Type B pancreatic cell (in vitro differentiated cells): ENCODE measurements at regions not wholly inside any gene's neighbourhood (a gene's known extent, or its start where the extent isn't known, plus 50 kb on each side); places are given as distances from the start of the nearest gene placed in this dataset.

Experiments
- DNase-seq: peaks from one replicate; pipeline ENCODE4 v3.0.0; 2021; ENCODE audit warnings: mixed read lengths; ENCODE audit not compliant: unreplicated experiment; ENCODE audit errors: extremely low spot score
- H3K27ac Mint-ChIP-seq: 2 replicates; pipeline ENCODE4 v1.8.0; 2021; ENCODE audit warnings: mild to moderate bottlenecking, mixed read lengths
- H3K27me3 Mint-ChIP-seq: 2 replicates; pipeline ENCODE4 v1.8.0; 2021; ENCODE audit warnings: mixed read lengths
- H3K36me3 Mint-ChIP-seq: 2 replicates; pipeline ENCODE4 v1.8.0; 2021; ENCODE audit warnings: mixed read lengths
- H3K4me1 Mint-ChIP-seq: one replicate; pipeline ENCODE4 v1.8.0; 2021; ENCODE audit warnings: mixed read lengths; ENCODE audit not compliant: unreplicated experiment
- H3K4me3 Mint-ChIP-seq: 2 replicates; pipeline ENCODE4 v1.8.0; 2021; ENCODE audit warnings: mild to moderate bottlenecking, mixed read lengths
- H3K9me3 Mint-ChIP-seq: 2 replicates; pipeline ENCODE4 v1.8.0; 2021; ENCODE audit warnings: mixed read lengths
- TF ChIP-seq, protein P1 (sequence below): fragments of 200-600 bp; sonication (generic); conservative IDR thresholded peaks from 2 replicates; pipeline ENCODE4 v1.5.0; 2021; ENCODE audit warnings: antibody characterized with exemption, mild to moderate bottlenecking

DNA sequence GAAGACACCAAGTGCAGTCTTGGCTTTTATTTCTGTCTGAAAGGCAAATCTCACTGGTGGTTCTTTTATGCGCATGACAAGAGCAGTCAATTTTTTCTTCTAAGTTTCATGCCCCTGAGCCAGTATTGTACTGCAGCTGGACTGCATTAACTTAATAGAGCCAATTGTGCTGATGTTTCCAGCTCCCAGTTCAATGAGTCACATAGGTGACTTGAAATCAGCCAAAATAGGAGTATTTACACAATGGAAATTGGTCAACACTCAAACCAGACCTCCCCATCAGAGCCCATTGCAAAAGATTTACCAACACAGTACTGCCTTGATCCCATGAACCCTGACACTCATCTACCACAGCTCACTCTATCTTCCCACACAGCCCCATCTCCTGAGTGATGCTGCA lies 100.3 kb upstream of the GUCY1A1 start:
- TF ChIP-seq, protein P1, sequence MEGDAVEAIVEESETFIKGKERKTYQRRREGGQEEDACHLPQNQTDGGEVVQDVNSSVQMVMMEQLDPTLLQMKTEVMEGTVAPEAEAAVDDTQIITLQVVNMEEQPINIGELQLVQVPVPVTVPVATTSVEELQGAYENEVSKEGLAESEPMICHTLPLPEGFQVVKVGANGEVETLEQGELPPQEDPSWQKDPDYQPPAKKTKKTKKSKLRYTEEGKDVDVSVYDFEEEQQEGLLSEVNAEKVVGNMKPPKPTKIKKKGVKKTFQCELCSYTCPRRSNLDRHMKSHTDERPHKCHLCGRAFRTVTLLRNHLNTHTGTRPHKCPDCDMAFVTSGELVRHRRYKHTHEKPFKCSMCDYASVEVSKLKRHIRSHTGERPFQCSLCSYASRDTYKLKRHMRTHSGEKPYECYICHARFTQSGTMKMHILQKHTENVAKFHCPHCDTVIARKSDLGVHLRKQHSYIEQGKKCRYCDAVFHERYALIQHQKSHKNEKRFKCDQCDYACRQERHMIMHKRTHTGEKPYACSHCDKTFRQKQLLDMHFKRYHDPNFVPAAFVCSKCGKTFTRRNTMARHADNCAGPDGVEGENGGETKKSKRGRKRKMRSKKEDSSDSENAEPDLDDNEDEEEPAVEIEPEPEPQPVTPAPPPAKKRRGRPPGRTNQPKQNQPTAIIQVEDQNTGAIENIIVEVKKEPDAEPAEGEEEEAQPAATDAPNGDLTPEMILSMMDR = no peak
- Mint-ChIP-seq H3K4me1 (peaks cover 6% of the 10 kb centered on the region), H3K4me3 (no peak overlapping the region), H3K27me3 (no peaks in the 10 kb centered on the region), H3K27ac (no peak overlapping the region), H3K36me3 (no peaks in the 10 kb centered on the region), H3K9me3 (no peaks in the 10 kb centered on the region)
- DNase-seq = no peak

DNA sequence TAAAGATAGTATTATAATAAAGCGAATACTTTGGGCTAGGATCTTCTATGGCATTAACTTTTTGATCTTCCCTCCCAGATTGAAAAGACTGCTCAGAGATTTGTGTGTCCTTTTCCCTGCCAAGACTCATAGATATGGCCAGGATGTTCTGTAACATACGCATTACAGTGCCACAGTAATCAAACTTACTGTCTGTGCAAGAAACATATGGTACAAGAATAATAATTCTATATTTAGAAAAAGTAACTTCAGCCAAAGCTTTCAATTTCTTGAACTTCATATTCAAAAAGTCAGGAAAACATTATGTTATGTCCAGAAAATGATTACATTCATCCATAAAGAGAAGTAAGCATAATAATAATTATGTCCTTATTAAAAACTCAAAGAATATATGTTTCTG lies 100.9 kb upstream of the GUCY1A1 start:
- no peak overlapping the region for H3K27ac Mint-ChIP-seq
- peaks cover 6% of the 10 kb centered on the region for H3K4me1 Mint-ChIP-seq
- no peaks in the 10 kb centered on the region for H3K36me3 Mint-ChIP-seq
- DNase-seq = no peak
- H3K27me3 Mint-ChIP-seq = no peaks in the 10 kb centered on the region
- TF ChIP-seq, protein P1 = no peak
- no peak overlapping the region for H3K4me3 Mint-ChIP-seq
- H3K9me3 Mint-ChIP-seq = no peaks in the 10 kb centered on the region

DNA sequence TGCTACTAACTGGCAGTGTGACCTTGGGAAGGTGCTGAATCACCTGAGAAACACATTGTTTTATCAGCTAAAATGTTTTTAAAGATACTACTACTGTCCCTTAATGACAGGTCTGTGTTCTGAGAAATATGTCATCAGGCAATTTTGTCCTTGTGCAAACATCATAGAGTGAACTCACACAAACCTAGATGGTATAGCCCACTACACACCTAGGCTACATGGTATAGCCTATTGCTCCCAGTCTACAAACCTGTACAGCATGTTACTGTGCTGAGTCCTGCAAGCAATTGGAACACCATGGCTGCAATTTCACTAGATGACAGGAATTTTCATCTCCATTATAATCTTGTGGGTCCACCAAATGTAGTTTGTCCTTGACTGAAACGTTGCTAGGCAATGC lies 101.3 kb upstream of the GUCY1A1 start:
- TF ChIP-seq, protein P1 = no peak
- H3K4me3 Mint-ChIP-seq = no peak overlapping the region
- no peaks in the 10 kb centered on the region for H3K36me3 Mint-ChIP-seq
- DNase-seq = no peak
- no peak overlapping the region for H3K27ac Mint-ChIP-seq
- no peaks in the 10 kb centered on the region for H3K9me3 Mint-ChIP-seq
- H3K27me3 Mint-ChIP-seq = no peaks in the 10 kb centered on the region
- H3K4me1 Mint-ChIP-seq = peaks cover 6% of the 10 kb centered on the region

DNA sequence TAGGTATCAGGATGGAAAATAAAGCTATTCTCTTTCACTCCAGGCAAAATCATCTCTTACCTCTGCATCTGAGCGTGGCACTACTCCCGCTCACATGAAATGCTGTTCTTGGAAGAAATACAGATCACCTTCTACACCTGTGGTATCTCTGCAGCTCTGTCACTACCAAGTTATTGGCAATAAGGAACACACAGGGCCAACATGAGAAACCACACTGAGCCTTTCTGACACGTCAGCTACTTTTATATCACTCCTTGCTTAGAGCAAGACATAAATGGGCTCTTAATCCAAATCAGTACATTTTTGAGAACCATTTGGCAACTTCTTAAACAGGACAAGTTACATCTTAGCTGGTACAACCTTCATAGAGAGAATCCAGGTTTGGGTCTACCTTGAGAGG lies 101.8 kb upstream of the GUCY1A1 start:
- Mint-ChIP-seq H3K27ac (no peak overlapping the region), H3K36me3 (no peaks in the 10 kb centered on the region), H3K27me3 (no peaks in the 10 kb centered on the region), H3K9me3 (no peaks in the 10 kb centered on the region), H3K4me3 (no peak overlapping the region), H3K4me1 (peaks cover 6% of the 10 kb centered on the region)
- TF ChIP-seq, protein P1 = no peak
- no peak for DNase-seq

DNA sequence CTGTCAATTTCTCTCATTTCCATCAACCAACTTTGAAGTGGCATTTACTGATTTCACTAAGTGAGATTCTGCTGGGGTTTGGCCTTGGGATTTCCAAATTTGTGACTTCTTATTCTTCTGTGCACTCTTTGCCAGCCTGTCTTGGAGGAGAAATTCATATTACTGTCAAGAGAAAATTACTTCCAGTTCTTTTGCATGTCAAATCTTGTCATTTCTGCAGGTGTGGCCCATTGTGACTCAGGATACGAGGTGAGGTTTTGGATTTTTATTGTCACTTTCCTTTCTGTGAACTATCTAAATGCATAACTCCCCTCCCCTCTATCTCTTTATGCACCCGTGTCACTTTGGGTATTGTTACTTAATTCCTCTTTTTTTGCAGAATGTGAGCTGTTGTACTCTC lies 102.6 kb upstream of the GUCY1A1 start:
- Mint-ChIP-seq H3K36me3 (no peaks in the 10 kb centered on the region), H3K27me3 (no peaks in the 10 kb centered on the region), H3K27ac (no peak overlapping the region), H3K4me3 (no peak overlapping the region), H3K9me3 (no peaks in the 10 kb centered on the region), H3K4me1 (peaks cover 6% of the 10 kb centered on the region)
- TF ChIP-seq, protein P1 = no peak
- no peak for DNase-seq

DNA sequence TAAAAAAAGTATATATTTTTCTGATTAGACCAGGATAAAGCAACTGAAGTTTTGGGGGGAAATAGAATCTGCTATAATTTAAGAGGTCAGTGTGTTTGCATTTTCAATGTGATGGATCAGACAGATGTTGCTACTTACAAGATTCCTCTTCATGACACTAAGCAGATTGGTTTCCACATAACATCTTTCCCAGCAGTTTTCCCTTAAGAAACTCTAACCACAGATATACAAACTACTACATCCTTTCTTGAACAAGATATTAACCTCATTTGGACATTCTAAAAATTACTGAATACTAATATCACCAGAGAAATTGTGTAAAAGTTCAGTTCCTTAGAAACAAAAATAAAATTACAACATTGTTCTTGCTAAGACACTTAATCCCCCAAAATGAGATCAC lies 106.7 kb upstream of the GUCY1A1 start:
- Mint-ChIP-seq H3K27ac (no peak overlapping the region), H3K4me3 (no peak overlapping the region), H3K9me3 (peaks cover 11% of the 10 kb centered on the region), H3K27me3 (no peaks in the 10 kb centered on the region), H3K36me3 (no peaks in the 10 kb centered on the region), H3K4me1 (no peaks in the 10 kb centered on the region)
- TF ChIP-seq, protein P1 = no peak
- no peak for DNase-seq
